GM23248 (cell line): ENCODE measurements at regions not wholly inside any gene's neighbourhood (a gene's known extent, or its start where the extent isn't known, plus 50 kb on each side); places are given as distances from the start of the nearest gene placed in this dataset.

ENCODE experiments used
- EZH2 ChIP-seq: fragments of 200-600 bp; sonication (generic); IDR thresholded peaks from 2 replicates; pipeline ENCODE4 v1.6.1; 2018; ENCODE audit warnings: antibody characterized with exemption, mild to moderate bottlenecking; ENCODE audit not compliant: insufficient read depth, poor library complexity, severe bottlenecking
- EZH2phosphoT487 ChIP-seq: fragments of 200-600 bp; sonication (generic); IDR thresholded peaks from 2 replicates; pipeline ENCODE4 v1.6.1; 2018; ENCODE audit warnings: antibody characterized with exemption, moderate library complexity, mild to moderate bottlenecking, low read depth; ENCODE audit not compliant: insufficient read depth

- TF ChIP-seq EZH2phosphoT487 (no peak), EZH2 (no peak)
Observed at GRCh38 chr14:43361751-43362150, 1145.3 kb downstream of the FSCB start.
